Activated CD4-positive, alpha-beta T cell treated with anti-CD3 and anti-CD28 coated beads, Interleukin-2, Interleukin-6, amounts not matched to agents 100 ng/mL and 50 ng/mL, durations not matched to agents 16 hours and 8 hours (primary cell): ENCODE measurements at regions not wholly inside any gene's neighbourhood (a gene's known extent, or its start where the extent isn't known, plus 50 kb on each side); places are given as distances from the start of the nearest gene placed in this dataset.
A peak's percentile ranks its signal among the peaks of the same experiment; 100 is the strongest.

Experiments used
- DNase-seq: peaks from one replicate; pipeline ENCODE4 v3.0.0-alpha.2; 2020

GRCh38 chr2:56714400-56714799 lies 530.6 kb downstream of the CCDC85A start:
- DNase-seq = no peak

GRCh38 chr2:56715683-56716082 lies 531.9 kb downstream of the CCDC85A start:
- no peak for DNase-seq

DNA sequence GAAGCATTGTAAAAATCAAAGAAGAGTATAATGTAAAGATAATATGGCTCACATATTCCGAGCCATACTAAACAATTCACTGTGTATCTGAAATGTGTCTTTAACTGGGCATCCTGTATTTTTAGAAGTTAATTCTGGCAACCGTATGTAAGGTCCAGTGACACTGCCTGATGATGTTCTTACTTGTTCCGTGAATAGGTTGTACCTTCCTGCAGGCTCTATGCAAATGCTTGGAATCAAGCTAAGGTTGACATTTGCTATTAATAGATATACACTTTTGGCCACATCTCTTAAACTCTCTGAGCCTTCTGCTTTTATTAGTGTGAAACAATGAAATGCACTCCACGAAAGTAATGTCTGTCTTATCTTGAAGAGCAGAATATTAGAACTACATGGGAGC lies 534.6 kb downstream of the CCDC85A start:
- no peak for DNase-seq

DNA sequence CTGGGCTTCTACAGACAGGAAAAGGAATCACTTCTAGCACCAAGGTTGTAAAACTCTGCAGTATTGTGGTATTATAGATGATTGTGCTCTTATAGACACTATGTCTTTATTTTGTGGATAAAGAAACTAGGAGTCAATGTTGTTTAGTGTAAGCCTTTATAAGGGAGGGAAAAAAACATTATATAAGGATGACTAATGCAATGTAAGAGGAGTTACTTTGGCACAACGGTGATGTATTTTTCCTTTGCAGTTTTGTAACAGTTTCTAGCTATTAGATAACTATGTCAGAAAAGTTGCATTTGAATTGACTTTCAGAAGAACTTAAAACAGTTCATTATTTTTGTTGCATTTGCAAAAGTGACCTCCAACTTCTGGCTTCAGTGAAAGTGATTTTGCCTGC lies 545.4 kb downstream of the CCDC85A start:
- DNase-seq = no peak

DNA sequence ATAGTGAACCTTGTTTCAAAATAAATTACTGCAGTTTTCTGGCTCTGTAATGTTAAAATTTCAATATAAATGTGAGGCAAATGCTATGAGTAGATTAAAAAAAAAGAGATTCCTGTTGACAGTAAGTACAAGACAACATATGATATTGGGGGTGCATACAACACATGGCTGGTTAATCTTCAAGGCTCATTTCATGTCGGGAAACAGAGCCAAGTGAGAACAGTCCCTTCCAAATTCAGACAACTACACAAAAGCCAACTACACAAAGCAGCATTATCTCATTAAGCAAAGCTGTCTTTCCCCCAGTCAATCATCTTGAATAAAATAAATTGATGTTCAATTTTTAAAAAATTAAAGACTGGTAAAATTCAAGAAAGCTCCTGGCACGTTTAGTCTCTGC lies 549.2 kb downstream of the CCDC85A start:
- no peak for DNase-seq

DNA sequence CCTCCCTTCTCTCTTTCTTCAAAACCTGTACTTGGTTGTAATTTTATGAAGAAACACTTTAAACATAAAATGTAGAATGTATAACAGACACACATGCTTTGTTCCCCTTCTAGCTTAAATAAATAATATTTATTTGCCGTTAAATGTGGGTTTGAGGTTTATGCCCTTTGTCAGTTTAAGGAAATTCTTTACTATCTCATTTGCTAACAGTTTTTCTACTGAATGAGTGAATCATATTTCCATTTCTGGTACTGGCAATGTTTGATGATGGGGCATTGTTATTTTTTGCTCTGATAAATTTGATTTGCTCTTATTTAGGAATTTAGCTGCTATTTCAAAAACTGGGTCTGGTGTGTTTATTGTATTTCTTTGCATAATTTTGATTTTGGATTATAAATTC lies 555.6 kb downstream of the CCDC85A start:
- DNase-seq = no peak

DNA sequence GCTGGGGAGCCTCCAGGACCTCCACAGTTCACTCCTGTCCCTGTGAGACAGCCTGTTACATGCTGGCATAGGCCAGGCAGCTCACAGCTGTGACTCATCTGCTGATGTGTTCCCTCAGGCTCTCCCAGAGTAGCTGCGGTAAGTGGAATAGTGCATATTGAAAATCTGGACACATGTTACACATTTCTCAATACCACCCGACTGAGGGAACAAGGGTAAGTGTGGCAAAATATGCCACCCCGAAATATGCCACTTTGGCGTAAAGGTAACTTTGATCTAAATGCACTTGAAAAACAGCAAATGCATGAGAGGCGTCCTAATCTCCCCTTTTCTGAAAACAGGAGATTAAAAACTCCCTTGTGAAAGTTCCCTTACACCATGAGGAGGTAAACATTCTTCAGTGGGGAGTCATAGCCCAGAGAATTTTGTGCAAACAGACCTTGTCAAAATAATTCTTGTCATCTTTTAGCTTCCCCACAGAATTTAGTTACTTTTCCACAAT lies 557.9 kb downstream of the CCDC85A start:
- no peak for DNase-seq

- DNase-seq = no peak
Observed at GRCh38 chr2:56743807-56744206, 560.0 kb downstream of the CCDC85A start.

DNA sequence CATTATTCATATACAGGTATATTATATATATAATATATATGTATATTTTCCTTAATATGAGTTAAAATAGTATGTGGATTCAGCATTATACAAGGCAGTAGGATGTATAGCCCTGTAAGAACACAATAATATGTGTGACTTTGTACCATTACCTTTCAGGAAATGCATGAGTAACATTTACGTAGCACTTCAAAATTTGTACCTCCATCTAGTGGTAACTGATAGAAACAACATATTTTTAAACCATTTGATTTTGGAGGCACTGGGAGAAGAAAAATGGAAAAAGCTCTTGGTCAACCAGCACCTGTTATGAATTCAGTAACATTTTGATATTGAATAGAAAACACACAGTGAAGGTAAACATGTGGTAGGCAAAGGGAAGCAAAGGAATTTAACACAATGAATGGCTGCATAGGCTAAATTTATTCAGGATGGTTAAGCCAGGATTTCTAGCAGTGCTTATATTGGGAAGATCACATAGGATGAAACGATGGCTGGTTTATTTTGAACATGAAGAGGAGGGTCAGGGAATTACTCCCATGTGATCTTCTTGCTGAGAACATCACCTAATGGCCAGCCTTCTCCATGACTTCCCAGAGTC lies 565.5 kb downstream of the CCDC85A start:
- peak; percentile 11 for DNase-seq

GRCh38 chr2:56753182-56753581 lies 569.4 kb downstream of the CCDC85A start:
- no peak for DNase-seq

GRCh38 chr2:56754066-56754615 lies 570.4 kb downstream of the CCDC85A start:
- no peak for DNase-seq

DNA sequence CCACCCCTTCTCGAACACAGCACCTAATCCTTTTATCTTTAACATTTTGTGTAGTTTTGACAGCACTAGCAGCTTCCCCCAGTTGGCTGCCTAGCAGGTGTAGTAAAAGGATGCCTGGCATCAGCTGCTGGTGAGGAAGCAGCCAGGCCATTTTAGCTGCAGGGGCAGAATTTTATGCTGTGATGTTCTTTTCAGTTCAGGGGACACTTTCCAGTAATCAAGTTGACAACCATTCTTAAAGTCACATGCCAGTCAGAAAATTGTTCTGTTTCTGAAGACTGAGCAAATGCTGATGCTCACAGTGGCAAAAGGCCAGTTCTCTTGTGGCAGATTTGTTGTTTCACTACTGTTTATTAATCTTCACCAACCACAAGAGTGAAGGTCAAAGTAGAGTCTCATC lies 570.8 kb downstream of the CCDC85A start:
- no peak for DNase-seq

- no peak for DNase-seq
Observed at GRCh38 chr2:56757884-56758545, 574.2 kb downstream of the CCDC85A start.

DNA sequence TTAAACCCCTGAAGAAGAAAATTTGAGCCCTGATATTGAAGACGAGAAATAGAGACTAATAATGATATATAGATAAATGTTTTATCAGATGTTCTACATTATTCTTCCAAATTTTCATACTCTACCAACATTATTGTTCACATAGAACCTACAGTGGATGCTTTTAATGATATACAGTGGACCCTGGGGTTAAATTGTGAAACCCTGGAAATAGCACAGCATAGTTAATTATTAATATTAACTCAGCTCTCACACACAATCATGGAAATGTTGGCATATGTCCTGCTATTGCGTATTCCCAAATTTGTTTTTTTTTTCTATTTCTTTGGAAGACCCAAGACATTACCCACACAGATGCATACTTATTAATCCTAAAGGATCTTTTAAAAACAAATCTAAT lies 579.9 kb downstream of the CCDC85A start:
- no peak for DNase-seq

GRCh38 chr2:56768973-56769372 lies 585.2 kb downstream of the CCDC85A start:
- no peak for DNase-seq

DNA sequence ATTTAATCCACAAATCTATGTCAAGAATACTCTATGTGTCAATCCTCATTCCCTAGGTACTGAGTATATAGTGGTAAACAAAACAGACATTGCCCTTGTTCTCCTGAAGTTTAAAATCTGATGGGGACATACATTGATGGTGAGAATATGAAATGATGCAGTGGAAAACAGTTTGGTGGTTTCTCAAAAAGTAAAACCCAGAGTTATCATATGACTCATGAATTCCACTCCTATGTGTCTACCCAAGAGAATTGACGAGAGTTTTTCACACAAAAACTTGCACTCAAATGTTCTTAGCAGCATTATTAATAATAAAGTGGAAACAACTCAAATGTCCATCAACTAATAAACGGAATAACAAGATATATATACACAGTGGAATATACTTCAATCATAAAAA lies 586.7 kb downstream of the CCDC85A start:
- no peak for DNase-seq

GRCh38 chr2:56784046-56784445 lies 600.3 kb downstream of the CCDC85A start:
- DNase-seq = no peak

DNA sequence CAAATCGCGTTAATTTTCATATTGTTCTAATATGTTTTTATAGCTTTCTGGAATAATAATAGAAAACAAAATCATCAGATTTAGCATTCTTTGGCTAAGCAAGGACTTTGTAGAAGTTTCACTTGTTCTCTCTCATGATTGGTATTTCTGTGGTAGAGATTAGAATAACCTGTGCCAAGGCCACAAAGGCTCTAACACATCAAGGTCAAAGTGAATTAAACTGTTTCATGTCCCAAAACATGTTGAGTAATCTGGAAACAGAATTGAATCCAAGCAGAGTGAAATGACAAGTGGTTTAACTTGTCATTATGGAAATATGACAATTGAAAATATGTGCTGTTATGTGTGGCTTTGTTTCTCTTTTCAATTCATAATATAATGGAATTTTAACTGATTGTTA lies 617.4 kb downstream of the CCDC85A start:
- DNase-seq = no peak

DNA sequence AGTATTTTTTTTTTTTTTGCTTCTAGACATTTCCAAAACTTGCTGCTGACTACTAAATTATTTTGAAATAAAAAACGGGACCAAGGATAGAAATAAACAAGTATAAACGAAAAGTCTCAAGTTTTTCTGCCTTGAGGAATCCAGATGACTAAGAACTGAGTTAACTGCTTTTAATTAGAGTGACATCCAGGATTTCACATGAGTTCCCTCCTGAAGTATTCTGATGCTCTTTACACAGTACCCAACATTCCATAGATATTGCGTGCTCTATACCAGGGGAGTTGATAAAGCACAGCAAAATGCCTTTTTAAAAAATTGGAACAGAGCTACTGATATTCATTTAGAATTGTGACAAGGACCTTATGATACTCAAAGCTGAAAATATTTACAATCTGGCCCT lies 618.0 kb downstream of the CCDC85A start:
- DNase-seq = no peak

DNA sequence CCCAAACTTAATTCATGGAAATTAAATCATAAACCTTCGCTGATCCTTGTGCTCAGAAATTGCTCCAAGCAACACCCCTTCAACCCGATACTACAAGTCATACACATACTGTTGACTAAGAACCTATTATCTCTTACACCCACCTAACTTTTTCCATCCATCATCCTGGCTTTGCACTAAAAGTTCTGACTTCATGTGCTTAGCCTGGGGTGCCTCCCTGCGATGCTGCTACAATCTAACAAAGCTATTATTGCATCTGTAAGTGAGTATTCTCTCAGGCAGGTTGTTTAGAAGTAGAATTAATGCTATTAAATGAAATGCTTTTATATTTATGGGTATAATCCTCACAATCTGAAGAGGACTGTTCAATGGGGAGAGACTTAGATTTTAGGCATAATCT lies 619.8 kb downstream of the CCDC85A start:
- DNase-seq = no peak

- no peak for DNase-seq
Observed at GRCh38 chr2:56806924-56807323, 623.1 kb downstream of the CCDC85A start.

GRCh38 chr2:56807861-56808260 lies 624.1 kb downstream of the CCDC85A start:
- no peak for DNase-seq

DNA sequence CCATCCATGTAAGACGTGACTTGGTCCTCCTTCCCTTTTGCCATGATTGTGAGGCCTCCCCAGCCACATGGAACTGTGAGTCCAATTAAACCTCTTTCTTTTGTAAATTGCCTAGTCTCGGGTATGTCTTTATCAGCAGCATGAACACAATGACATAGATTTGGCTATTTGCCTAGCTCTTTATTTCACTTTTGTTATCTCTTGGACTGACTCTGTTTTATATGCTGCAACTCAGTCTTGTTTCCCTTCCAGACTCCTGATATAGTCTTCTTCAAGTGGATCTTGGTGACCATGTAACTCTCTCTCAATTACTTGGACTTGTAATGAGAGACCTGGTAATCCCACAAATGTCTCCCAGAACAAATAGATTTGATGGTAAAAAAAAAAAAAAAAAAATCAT lies 627.6 kb downstream of the CCDC85A start:
- DNase-seq = no peak

DNA sequence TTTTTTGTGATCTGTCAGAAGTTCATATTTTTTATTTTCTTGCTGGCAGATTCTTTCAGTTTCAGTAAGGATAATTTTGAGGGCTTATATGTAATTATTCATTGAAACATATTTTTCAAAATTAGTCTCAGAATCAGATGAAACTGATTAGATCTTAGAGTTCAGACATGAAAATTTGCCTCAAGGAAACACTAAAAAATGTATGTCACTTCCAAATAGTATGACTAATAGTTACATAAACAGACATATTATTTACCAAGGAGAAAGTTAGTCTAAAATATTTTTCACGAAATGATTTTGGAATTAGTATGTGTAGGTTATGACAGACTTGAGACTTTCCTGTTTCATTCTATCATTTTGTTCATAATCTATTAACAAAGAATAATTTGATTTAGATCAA lies 628.6 kb downstream of the CCDC85A start:
- DNase-seq = no peak

DNA sequence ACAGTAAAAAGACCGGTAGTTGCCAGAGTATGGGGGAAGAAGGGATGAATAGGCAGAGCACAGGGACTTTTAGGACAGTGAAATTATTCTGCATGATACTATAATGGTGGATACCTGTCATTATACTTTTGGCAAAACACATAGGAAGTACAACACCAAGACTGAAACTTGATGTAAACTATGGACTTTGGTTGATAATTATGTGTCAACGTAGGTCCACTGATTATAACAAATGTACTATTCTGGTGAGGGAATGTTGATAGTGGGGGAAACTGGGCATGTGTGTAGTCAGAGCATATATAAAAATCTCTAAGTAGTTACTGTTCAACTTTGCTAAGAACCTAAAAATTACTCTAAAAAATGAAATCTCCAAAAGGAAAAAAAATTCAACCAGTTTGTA lies 629.7 kb downstream of the CCDC85A start:
- no peak for DNase-seq
